ENCODE measurements at regions not wholly inside any gene's neighbourhood (a gene's known extent, or its start where the extent isn't known, plus 50 kb on each side); places are given as distances from the start of the nearest gene placed in this dataset.
A peak's percentile ranks its signal among the peaks of the same experiment; 100 is the strongest.
"Not testable (repeated sequence)": the region's sequence is repeated elsewhere in the genome, so short reads cannot be mapped to it uniquely, and the experiment has no call there.

DNA sequence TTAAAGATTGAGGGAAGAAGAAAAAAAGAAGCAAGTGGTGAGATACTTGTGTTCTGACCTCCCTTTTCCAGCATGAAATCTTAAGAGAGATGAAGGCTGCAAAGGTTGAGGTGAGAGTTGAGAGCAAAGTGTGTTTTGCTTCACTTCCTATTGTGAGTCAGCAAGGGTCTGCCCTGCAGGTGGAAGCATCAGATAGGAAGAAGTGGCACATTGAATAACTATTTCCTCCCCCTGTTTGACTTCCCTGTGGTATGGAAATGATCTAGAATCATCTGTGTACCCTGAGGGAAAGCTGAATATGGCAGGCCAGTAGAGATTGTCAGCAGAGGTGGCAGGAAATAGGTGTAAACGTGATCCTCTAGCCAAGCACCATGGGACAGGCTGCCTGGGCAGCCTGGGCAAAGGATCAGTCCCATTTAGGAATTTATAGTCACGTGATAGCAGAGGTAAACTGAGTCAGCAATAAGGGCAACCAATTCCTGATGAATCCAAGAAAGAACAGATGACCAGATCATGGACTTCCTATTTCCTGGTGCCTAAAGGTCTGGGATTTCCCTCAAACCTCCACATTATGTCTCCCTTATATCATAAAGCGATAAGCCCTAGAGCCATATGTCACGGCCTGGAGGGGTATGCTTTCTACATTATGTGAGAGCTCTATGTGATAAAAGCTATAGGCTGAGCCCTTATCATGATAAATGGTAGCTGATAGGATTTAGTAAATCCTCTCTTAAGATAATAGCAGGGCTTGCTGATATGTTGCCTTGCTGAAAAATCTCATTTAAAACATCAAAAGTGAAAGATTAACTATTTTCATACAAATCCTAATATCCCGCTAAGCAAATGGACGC, 287.0 kb downstream of the MDFIC start:
- no peak overlapping the region for H3K4me3 ChIP-seq (ENCODE audit: low read depth, low read length)
- DNase-seq (ENCODE audit: low read depth) (peak; percentile 25), FAIRE-seq (peak; percentile 76)
- TF ChIP-seq, protein P1, sequence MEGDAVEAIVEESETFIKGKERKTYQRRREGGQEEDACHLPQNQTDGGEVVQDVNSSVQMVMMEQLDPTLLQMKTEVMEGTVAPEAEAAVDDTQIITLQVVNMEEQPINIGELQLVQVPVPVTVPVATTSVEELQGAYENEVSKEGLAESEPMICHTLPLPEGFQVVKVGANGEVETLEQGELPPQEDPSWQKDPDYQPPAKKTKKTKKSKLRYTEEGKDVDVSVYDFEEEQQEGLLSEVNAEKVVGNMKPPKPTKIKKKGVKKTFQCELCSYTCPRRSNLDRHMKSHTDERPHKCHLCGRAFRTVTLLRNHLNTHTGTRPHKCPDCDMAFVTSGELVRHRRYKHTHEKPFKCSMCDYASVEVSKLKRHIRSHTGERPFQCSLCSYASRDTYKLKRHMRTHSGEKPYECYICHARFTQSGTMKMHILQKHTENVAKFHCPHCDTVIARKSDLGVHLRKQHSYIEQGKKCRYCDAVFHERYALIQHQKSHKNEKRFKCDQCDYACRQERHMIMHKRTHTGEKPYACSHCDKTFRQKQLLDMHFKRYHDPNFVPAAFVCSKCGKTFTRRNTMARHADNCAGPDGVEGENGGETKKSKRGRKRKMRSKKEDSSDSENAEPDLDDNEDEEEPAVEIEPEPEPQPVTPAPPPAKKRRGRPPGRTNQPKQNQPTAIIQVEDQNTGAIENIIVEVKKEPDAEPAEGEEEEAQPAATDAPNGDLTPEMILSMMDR (IDR thresholded peaks at IDR 0.05; ENCODE audit: insufficient read depth, low read length, severe bottlenecking): no peak
- no peaks in the 10 kb centered on the region for H3K27me3 ChIP-seq (ENCODE audit: control insufficient read depth, insufficient read depth, low read length)
- H3K36me3 ChIP-seq (ENCODE audit: control insufficient read depth, insufficient read depth, low read length): no peaks in the 10 kb centered on the region

DNA sequence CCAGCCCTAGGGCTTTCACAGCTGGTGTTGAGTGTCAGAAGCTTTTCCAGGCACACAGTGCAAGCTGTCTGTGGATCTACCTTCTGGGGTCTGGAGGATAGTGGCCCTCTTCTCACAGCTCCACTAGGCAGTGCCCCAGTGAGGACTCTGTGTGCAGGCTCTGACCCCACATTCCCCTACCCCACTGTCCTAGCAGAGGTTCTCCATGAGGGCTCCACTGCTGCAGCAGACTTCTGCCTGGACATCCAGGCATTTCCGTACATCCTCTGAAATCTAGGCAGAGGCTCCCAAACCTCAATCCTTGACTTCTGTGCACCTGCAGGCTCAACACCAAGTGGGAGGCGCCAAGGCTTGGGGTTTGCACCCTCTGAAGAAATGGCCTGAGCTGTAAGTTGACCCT, 284.5 kb downstream of the MDFIC start:
- H3K4me3 ChIP-seq (ENCODE audit: low read depth, low read length); DNase-seq (ENCODE audit: low read depth); FAIRE-seq; H3K36me3 ChIP-seq (ENCODE audit: control insufficient read depth, insufficient read depth, low read length); H3K27me3 ChIP-seq (ENCODE audit: control insufficient read depth, insufficient read depth, low read length): not testable (repeated sequence)

DNA sequence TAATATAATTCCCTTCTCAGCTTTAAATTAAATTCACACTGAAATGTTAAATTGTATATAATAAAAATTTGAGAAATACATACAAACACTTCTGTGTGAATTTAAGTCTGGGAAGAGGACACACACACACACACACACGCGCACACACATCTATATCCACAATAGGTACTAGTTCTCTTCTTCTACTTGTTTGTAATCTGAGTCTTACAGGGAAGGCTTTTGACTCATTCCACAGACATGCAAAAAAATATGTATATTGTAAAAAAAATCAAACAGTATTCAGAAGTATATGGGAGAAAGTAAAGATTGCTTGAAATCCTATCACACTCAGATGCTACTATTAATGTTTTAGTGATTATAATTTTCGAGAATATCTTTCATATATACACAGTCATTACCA, 276.2 kb downstream of the MDFIC start:
- H3K4me3 ChIP-seq (ENCODE audit: low read depth, low read length): no peak overlapping the region
- TF ChIP-seq, protein P1 (IDR thresholded peaks at IDR 0.05; ENCODE audit: insufficient read depth, low read length, severe bottlenecking): no peak
- H3K36me3 ChIP-seq (ENCODE audit: control insufficient read depth, insufficient read depth, low read length): no peaks in the 10 kb centered on the region
- no peak for FAIRE-seq
- no peak for DNase-seq (ENCODE audit: low read depth)
- no peaks in the 10 kb centered on the region for H3K27me3 ChIP-seq (ENCODE audit: control insufficient read depth, insufficient read depth, low read length)

DNA sequence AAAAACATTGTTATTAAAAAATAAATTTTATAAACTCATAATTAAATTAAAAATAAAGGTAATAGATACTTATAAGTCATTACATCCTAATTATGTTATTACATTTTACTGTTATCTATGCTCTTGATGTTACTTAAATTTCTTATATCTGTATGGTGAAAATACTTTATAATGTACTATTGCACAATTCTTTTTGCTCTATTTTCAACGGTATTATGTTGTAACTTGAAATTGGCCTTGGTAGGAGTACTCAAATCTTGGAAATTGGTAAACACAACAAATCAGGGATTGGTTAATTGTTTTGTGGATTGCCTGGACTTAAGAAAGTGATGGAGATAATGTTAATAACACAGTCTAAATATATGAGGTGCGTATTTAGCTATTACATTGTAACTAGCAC, 273.3 kb downstream of the MDFIC start:
- DNase-seq (ENCODE audit: low read depth) (no peak), FAIRE-seq (no peak)
- Histone ChIP-seq H3K36me3 (ENCODE audit: control insufficient read depth, insufficient read depth, low read length) (no peaks in the 10 kb centered on the region), H3K27me3 (ENCODE audit: control insufficient read depth, insufficient read depth, low read length) (no peaks in the 10 kb centered on the region), H3K4me3 (ENCODE audit: low read depth, low read length) (no peak overlapping the region)
- TF ChIP-seq, protein P1 (IDR thresholded peaks at IDR 0.05; ENCODE audit: insufficient read depth, low read length, severe bottlenecking): no peak

DNA sequence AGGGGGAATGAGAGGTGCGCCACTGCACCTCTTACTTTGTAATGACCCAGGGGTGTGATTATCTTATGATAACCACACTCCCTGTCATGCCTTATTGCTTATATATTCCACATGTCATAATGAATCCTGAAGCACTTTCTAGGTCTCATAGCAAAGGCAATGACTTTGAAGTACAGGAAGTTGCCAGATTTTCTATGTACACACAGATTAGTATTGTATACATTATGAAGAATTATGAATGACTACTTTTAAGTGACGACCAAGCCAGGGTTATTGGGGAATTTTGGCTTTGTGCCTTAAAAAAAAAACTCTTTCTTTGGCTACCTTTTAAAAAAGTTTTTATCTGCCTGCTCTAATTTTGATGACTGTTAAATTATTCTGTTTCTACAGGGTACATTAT, 269.6 kb downstream of the MDFIC start:
- peak; percentile 10 for DNase-seq (ENCODE audit: low read depth)
- Histone ChIP-seq H3K36me3 (ENCODE audit: control insufficient read depth, insufficient read depth, low read length) (no peaks in the 10 kb centered on the region), H3K27me3 (ENCODE audit: control insufficient read depth, insufficient read depth, low read length) (no peaks in the 10 kb centered on the region), H3K4me3 (ENCODE audit: low read depth, low read length) (no peak overlapping the region)
- FAIRE-seq: no peak
- TF ChIP-seq, protein P1 (IDR thresholded peaks at IDR 0.05; ENCODE audit: insufficient read depth, low read length, severe bottlenecking): no peak

DNA sequence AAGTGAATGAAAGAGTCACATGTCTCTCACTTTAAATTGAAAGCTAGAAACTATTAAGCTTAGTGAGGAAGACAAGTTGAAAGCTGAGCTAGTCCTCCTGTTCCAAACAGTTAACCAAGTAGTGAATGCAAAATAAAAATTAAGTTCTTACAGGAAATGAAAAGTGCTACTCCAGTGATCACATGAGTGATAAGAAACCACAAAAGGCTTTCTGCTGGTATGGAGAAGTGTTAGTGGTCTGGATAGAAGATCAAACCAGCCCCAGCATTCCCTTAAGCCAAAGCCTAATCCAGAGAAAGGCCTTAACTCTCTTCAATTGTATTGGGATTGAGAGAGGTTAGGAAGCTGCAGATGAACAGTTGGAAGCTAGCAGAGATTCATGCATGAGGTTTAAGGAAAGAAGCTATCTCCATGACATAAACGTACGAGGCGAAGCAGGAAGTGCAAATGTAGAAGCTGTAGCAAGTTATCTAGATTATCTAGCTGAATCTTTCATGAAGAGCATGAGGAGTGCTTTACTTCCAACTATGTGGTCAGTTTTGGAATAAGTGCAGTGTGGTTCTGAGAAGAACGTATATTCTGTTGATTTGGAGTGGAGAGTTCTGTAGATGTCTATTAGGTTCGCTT, 261.6 kb downstream of the MDFIC start:
- FAIRE-seq (no peak), DNase-seq (ENCODE audit: low read depth) (no peak)
- H3K36me3 ChIP-seq (ENCODE audit: control insufficient read depth, insufficient read depth, low read length): no peaks in the 10 kb centered on the region
- TF ChIP-seq, protein P1 (IDR thresholded peaks at IDR 0.05; ENCODE audit: insufficient read depth, low read length, severe bottlenecking): no peak
- no peaks in the 10 kb centered on the region for H3K27me3 ChIP-seq (ENCODE audit: control insufficient read depth, insufficient read depth, low read length)
- H3K4me3 ChIP-seq (ENCODE audit: low read depth, low read length): no peak overlapping the region
